Erythroblast (primary cell): ENCODE measurements at regions not wholly inside any gene's neighbourhood (a gene's known extent, or its start where the extent isn't known, plus 50 kb on each side); places are given as distances from the start of the nearest gene placed in this dataset.

Experiments used
- GATA1 ChIP-seq: IDR thresholded peaks from 2 replicates; pipeline ENCODE4 v1.6.1; 2011; ENCODE audit warnings: low read depth, mild to moderate bottlenecking, control low read depth, low read length, moderate library complexity
- POLR2A ChIP-seq: IDR thresholded peaks from 2 replicates; pipeline ENCODE4 v1.6.1; 2011; ENCODE audit warnings: mild to moderate bottlenecking, low read length

- TF ChIP-seq POLR2A (no peak), GATA1 (no peak)
These were observed 272.7 kb upstream of the RGMB start for GRCh38 chr5:98500811-98501210.
